H9 (cell line): ENCODE measurements at regions not wholly inside any gene's neighbourhood (a gene's known extent, or its start where the extent isn't known, plus 50 kb on each side); places are given as distances from the start of the nearest gene placed in this dataset.

ENCODE experiments used
- DNase-seq: peaks from one replicate; pipeline ENCODE4 v3.0.0-alpha.2; 2017
- H2AFZ ChIP-seq: one replicate; pipeline ENCODE4 v1.6.1; 2013; ENCODE audit warnings: mild to moderate bottlenecking, low read length, control low read depth, moderate library complexity
- H2AK5ac ChIP-seq: 2 replicates; pipeline ENCODE4 v1.6.1; 2013; ENCODE audit warnings: low read length, control low read depth, mixed read lengths; ENCODE audit not compliant: insufficient read length
- H2BK120ac ChIP-seq: one replicate; pipeline ENCODE4 v1.6.1; 2013; ENCODE audit warnings: low read depth, mild to moderate bottlenecking, low read length, control low read depth, inconsistent platforms; ENCODE audit not compliant: poor library complexity, severe bottlenecking
- H2BK12ac ChIP-seq: 2 replicates; pipeline ENCODE4 v1.6.1; 2013; ENCODE audit warnings: low read length, control low read depth, mixed read lengths, low read depth; ENCODE audit not compliant: insufficient read length
- H2BK15ac ChIP-seq: 2 replicates; pipeline ENCODE4 v1.6.1; 2013; ENCODE audit warnings: low read depth, low read length, control low read depth
- H2BK20ac ChIP-seq: one replicate; pipeline ENCODE4 v1.6.1; 2013; ENCODE audit warnings: low read depth, mild to moderate bottlenecking, low read length, control low read depth, inconsistent platforms; ENCODE audit not compliant: poor library complexity, severe bottlenecking
- H2BK5ac ChIP-seq: 2 replicates; pipeline ENCODE4 v1.6.1; 2013; ENCODE audit warnings: low read length, control low read depth, mixed read lengths; ENCODE audit not compliant: insufficient read length
- H3K14ac ChIP-seq: 2 replicates; pipeline ENCODE4 v1.6.1; 2013; ENCODE audit warnings: low read length, control low read depth; ENCODE audit not compliant: insufficient read depth
- H3K18ac ChIP-seq: 2 replicates; pipeline ENCODE4 v1.6.1; 2013; ENCODE audit warnings: low read depth, mild to moderate bottlenecking, mixed read lengths, low read length, control low read depth; ENCODE audit not compliant: insufficient read length
- H3K23ac ChIP-seq: 2 replicates; pipeline ENCODE4 v1.6.1; 2013; ENCODE audit warnings: low read length, control low read depth, mixed read lengths, low read depth; ENCODE audit not compliant: insufficient read length
- H3K23me2 ChIP-seq: 2 replicates; pipeline ENCODE4 v1.6.1; 2013; ENCODE audit warnings: low read depth, mild to moderate bottlenecking, mixed read lengths, low read length, control low read depth; ENCODE audit not compliant: insufficient read length, poor library complexity, severe bottlenecking
- H3K27ac ChIP-seq: 2 replicates; pipeline ENCODE4 v1.5.1; 2013; ENCODE audit warnings: low read length, control low read depth, mixed read lengths, low read depth; ENCODE audit not compliant: insufficient read length
- H3K27me3 ChIP-seq: 2 replicates; pipeline ENCODE4 v1.6.1; 2013; ENCODE audit warnings: low read length, control low read depth, inconsistent platforms; ENCODE audit not compliant: insufficient read depth
- H3K4ac ChIP-seq: 2 replicates; pipeline ENCODE4 v1.6.1; 2013; ENCODE audit warnings: low read depth, mild to moderate bottlenecking, control low read depth, inconsistent platforms, low read length, moderate library complexity
- H3K4me1 ChIP-seq: 2 replicates; pipeline ENCODE4 v1.6.1; 2013; ENCODE audit warnings: low read length, control low read depth, inconsistent platforms; ENCODE audit not compliant: insufficient read depth
- H3K4me2 ChIP-seq: 2 replicates; pipeline ENCODE4 v1.6.1; 2013; ENCODE audit warnings: low read length, control low read depth, mixed read lengths; ENCODE audit not compliant: insufficient read length, insufficient read depth
- H3K56ac ChIP-seq: 2 replicates; pipeline ENCODE4 v1.6.1; 2013; ENCODE audit warnings: low read depth, mild to moderate bottlenecking, mixed read lengths, low read length, control low read depth; ENCODE audit not compliant: insufficient read length
- H3K79me1 ChIP-seq: 2 replicates; pipeline ENCODE4 v1.6.1; 2013; ENCODE audit warnings: low read depth, mild to moderate bottlenecking, moderate library complexity, low read length, control low read depth, inconsistent platforms; ENCODE audit not compliant: insufficient read depth, poor library complexity, severe bottlenecking
- H3K79me2 ChIP-seq: 2 replicates; pipeline ENCODE4 v1.6.1; 2013; ENCODE audit warnings: low read length, control low read depth, inconsistent platforms; ENCODE audit not compliant: insufficient read depth
- H3K9ac ChIP-seq: 2 replicates; pipeline ENCODE4 v1.6.1; 2013; ENCODE audit warnings: low read length, control low read depth, mixed read lengths; ENCODE audit not compliant: insufficient read length; ENCODE audit errors: extremely low read depth
- H3K9me3 ChIP-seq: one replicate; pipeline ENCODE4 v1.6.1; 2013; ENCODE audit warnings: low read depth, low read length, inconsistent platforms; ENCODE audit not compliant: control insufficient read depth
- H3T11ph ChIP-seq: one replicate; pipeline ENCODE4 v1.6.1; 2013; ENCODE audit warnings: mild to moderate bottlenecking, low read length, control low read depth, inconsistent platforms
- H4K20me1 ChIP-seq: one replicate; pipeline ENCODE4 v1.6.1; 2013; ENCODE audit not compliant: control insufficient read depth, insufficient read length, insufficient read depth
- H4K5ac ChIP-seq: 2 replicates; pipeline ENCODE4 v1.6.1; 2013; ENCODE audit warnings: low read depth, mild to moderate bottlenecking, mixed read lengths, low read length, control low read depth; ENCODE audit not compliant: insufficient read length
- H4K8ac ChIP-seq: replicated peaks from 2 replicates; pipeline ENCODE4 v1.6.1; 2013; ENCODE audit warnings: low read length, control low read depth, mixed read lengths, low read depth; ENCODE audit not compliant: insufficient read length
- H4K91ac ChIP-seq: 2 replicates; pipeline ENCODE4 v1.6.1; 2013; ENCODE audit warnings: low read depth, mild to moderate bottlenecking, moderate library complexity, mixed read lengths, low read length, control low read depth; ENCODE audit not compliant: insufficient read length
- H3K27ac Mint-ChIP-seq, 3 experiments: 2 replicates in 2 of 3; 3 replicates in 1 of 3; pipeline ENCODE4 v1.8.0; 2020 to 2021; ENCODE audit warnings: mixed read lengths in 3 of 3, mild to moderate bottlenecking in 1 of 3, moderate library complexity in 1 of 3
- H3K27me3 Mint-ChIP-seq: 2 replicates; pipeline ENCODE4 v1.8.0; 2021; ENCODE audit warnings: low read depth, mild to moderate bottlenecking, moderate library complexity, mixed read lengths
- H3K36me3 Mint-ChIP-seq, 3 experiments: 2 replicates in 2 of 3; 3 replicates in 1 of 3; pipeline ENCODE4 v1.8.0; 2020 to 2021; ENCODE audit warnings: low read depth in 3 of 3, mixed read lengths in 3 of 3; ENCODE audit not compliant: insufficient read depth in 1 of 3
- H3K4me1 Mint-ChIP-seq, 2 experiments: 2 replicates each; pipeline ENCODE4 v1.8.0; 2020; ENCODE audit warnings: mixed read lengths in 2 of 2
- H3K4me3 Mint-ChIP-seq, 2 experiments: 2 replicates in 1 of 2; 3 replicates in 1 of 2; pipeline ENCODE4 v1.8.0; 2020 to 2021; ENCODE audit warnings: mild to moderate bottlenecking in 2 of 2, mixed read lengths in 2 of 2, moderate library complexity in 1 of 2
- H3K9me3 Mint-ChIP-seq, 2 experiments: 2 replicates in 1 of 2; 3 replicates in 1 of 2; pipeline ENCODE4 v1.8.0; 2020; ENCODE audit warnings: mild to moderate bottlenecking in 2 of 2, mixed read lengths in 2 of 2, moderate library complexity in 1 of 2
- WGBS: extraction: QIAGEN DNeasy Blood & Tissue Kit; methylation state at CpG from one replicate; pipeline ENCODE4 v1.1.7; 2013; ENCODE audit warnings: missing lambda C conversion rate, low lambda C conversion rate, mixed read lengths; ENCODE audit not compliant: insufficient read length; ENCODE audit errors: extremely low coverage; 5-methylcytosine and 5-hydroxymethylcytosine counted together
- TF ChIP-seq, protein P1 (sequence below): fragments of 200-600 bp; sonication (generic); conservative IDR thresholded peaks from 3 replicates; pipeline ENCODE4 v1.8.0; 2021; ENCODE audit warnings: antibody characterized with exemption, mild to moderate bottlenecking

DNA sequence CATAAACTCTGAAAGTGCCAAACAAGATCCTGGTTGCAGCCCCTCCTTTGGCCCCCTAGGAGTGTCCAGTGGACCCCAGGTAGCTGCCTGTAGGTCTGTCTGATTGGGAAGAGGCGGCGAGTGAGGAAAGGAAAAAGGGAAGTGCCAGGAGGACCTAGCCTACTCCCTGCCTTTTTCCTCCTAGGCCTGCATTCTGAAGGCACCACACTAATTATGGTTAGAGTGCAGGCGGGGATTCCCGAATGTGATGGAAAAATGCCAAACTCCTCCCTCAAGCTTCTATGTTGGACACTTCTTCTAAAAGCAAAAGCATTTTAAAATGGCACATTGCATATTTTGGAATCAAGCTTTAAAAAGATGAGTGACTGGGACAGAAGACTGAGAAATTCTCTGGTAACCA lies 83.2 kb upstream of the SMIM15 start:
- Histone ChIP-seq H4K20me1 (no peaks in the 10 kb centered on the region), H2BK20ac (no peak overlapping the region), H3K56ac (no peak overlapping the region), H3K27ac (no peak overlapping the region), H3K9ac (no peak overlapping the region), H3K18ac (no peak overlapping the region), H4K5ac (no peak overlapping the region), H2BK120ac (no peak overlapping the region), H2BK5ac (no peak overlapping the region), H3K23ac (no peak overlapping the region), H2AFZ (no peak overlapping the region), H3T11ph (no peak overlapping the region), H3K4ac (no peak overlapping the region), H2BK15ac (no peak overlapping the region), H3K4me2 (no peak overlapping the region), H4K91ac (no peak overlapping the region), H3K79me1 (no peaks in the 10 kb centered on the region), H3K4me1 (no peaks in the 10 kb centered on the region), H3K27me3 (no peaks in the 10 kb centered on the region), H4K8ac (no peak overlapping the region), H3K23me2 (no peaks in the 10 kb centered on the region), H3K79me2 (no peaks in the 10 kb centered on the region), H3K14ac (no peak overlapping the region), H2BK12ac (no peak overlapping the region), H3K9me3 (no peaks in the 10 kb centered on the region), H2AK5ac (no peak overlapping the region)
- Mint-ChIP-seq H3K4me3 (no peak overlapping the region), H3K4me1 (peaks cover 0 to 8% of the 10 kb centered on the region in 2 experiments; a peak in 2 of 4 replicates), H3K36me3 (no peaks in the 10 kb centered on the region; a peak in 1 of 7 replicates), H3K27ac (no peak overlapping the region; a peak in 1 of 7 replicates), H3K27me3 (no peaks in the 10 kb centered on the region; the same call in 1 of the 2 replicates), H3K9me3 (peaks cover 0 to 3% of the 10 kb centered on the region in 2 experiments; a peak in 2 of 5 replicates)
- DNase-seq = no peak
- WGBS = no CpG with 5 or more reads among the region's 4 CpGs
- TF ChIP-seq, protein P1, sequence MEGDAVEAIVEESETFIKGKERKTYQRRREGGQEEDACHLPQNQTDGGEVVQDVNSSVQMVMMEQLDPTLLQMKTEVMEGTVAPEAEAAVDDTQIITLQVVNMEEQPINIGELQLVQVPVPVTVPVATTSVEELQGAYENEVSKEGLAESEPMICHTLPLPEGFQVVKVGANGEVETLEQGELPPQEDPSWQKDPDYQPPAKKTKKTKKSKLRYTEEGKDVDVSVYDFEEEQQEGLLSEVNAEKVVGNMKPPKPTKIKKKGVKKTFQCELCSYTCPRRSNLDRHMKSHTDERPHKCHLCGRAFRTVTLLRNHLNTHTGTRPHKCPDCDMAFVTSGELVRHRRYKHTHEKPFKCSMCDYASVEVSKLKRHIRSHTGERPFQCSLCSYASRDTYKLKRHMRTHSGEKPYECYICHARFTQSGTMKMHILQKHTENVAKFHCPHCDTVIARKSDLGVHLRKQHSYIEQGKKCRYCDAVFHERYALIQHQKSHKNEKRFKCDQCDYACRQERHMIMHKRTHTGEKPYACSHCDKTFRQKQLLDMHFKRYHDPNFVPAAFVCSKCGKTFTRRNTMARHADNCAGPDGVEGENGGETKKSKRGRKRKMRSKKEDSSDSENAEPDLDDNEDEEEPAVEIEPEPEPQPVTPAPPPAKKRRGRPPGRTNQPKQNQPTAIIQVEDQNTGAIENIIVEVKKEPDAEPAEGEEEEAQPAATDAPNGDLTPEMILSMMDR = no peak
